Effector memory CD8-positive, alpha-beta T cell (primary cell): ENCODE measurements at regions not wholly inside any gene's neighbourhood (a gene's known extent, or its start where the extent isn't known, plus 50 kb on each side); places are given as distances from the start of the nearest gene placed in this dataset.

Source experiments
- ATAC-seq: fragments of 150-1000 bp; cut with Tn5 transposase; replicated peaks from 2 replicates; pipeline ENCODE4 v1.10.0; 2021; ENCODE audit warnings: mild to moderate bottlenecking, moderate library complexity
- DNase-seq, 3 experiments: peaks; one replicate each; pipeline ENCODE4 v3.0.0; 2021
- H3K27ac Mint-ChIP-seq, 2 donors: one replicate each; pipeline ENCODE4 v1.8.0; 2022; ENCODE audit warnings: mild to moderate bottlenecking in 2 of 2, mixed read lengths in 2 of 2, moderate library complexity in 2 of 2
- H3K27me3 Mint-ChIP-seq, 2 donors: one replicate each; pipeline ENCODE4 v1.8.0; 2022; ENCODE audit warnings: mixed read lengths in 2 of 2
- H3K36me3 Mint-ChIP-seq: one replicate; pipeline ENCODE4 v1.8.0; 2022; ENCODE audit warnings: mild to moderate bottlenecking, moderate library complexity, mixed read lengths; ENCODE audit not compliant: insufficient read depth
- H3K4me1 Mint-ChIP-seq, 2 donors: one replicate each; pipeline ENCODE4 v1.8.0; 2022; ENCODE audit warnings: low read depth in 2 of 2, mixed read lengths in 2 of 2
- H3K4me3 Mint-ChIP-seq, 2 donors: one replicate each; pipeline ENCODE4 v1.8.0; 2022; ENCODE audit warnings: mild to moderate bottlenecking in 2 of 2, mixed read lengths in 2 of 2, moderate library complexity in 2 of 2
- H3K9me3 Mint-ChIP-seq, 2 donors: one replicate each; pipeline ENCODE4 v1.8.0; 2022; ENCODE audit warnings: mixed read lengths in 2 of 2

- H3K4me1 Mint-ChIP-seq = no peaks in the 10 kb centered on the region
- peaks cover 35 to 43% of the 10 kb centered on the region in 2 donors for H3K27me3 Mint-ChIP-seq
- H3K27ac Mint-ChIP-seq = no peak overlapping the region
- no peak overlapping the region for H3K4me3 Mint-ChIP-seq
- DNase-seq = no peak
- H3K36me3 Mint-ChIP-seq = no peaks in the 10 kb centered on the region
- no peaks in the 10 kb centered on the region for H3K9me3 Mint-ChIP-seq
- no peak for ATAC-seq
Measured at GRCh38 chr10:10917031-10917430, 100.6 kb upstream of the CELF2 start.

GRCh38 chr10:10919976-10920375 is 97.7 kb upstream of the CELF2 start:
- ATAC-seq (no peak), DNase-seq (no peak)
- H3K27me3 Mint-ChIP-seq = peaks cover 26 to 27% of the 10 kb centered on the region in 2 donors
- H3K4me3 Mint-ChIP-seq = no peak overlapping the region
- H3K36me3 Mint-ChIP-seq = no peaks in the 10 kb centered on the region
- no peaks in the 10 kb centered on the region for H3K9me3 Mint-ChIP-seq
- no peaks in the 10 kb centered on the region for H3K4me1 Mint-ChIP-seq
- no peak overlapping the region for H3K27ac Mint-ChIP-seq

DNA sequence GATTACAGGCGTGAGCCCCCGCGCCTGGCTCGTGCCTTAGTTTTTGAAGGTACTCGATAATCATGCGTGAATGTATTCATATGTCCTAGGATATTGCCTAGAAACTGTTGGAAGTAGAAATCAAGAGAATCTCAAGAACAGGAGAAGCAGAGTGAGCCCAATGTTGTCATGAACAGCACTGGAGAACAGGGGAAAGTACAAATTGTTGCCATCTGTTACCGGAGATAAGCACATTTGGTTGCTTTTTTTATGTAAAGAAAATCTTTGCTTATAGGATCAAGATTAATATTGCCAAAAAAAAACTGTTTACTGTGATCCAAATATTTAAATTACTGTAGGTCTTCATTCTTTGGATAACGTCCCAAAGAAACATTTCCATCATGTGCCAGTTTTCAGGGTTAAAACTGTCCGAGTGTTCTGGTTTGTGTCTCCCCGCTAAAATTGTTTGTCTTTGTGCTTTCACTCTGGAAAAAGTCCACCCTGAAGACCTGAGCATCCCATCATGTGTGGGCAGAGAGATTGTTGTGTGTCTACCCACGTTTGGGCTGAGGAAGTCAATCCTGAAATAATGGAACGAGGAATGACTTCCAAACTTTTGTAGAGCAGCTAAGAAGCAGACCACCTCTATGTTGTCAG is 95.7 kb upstream of the CELF2 start:
- no peak overlapping the region for H3K4me3 Mint-ChIP-seq
- DNase-seq (no peak), ATAC-seq (no peak)
- H3K9me3 Mint-ChIP-seq = no peaks in the 10 kb centered on the region
- H3K27ac Mint-ChIP-seq = no peak overlapping the region
- H3K36me3 Mint-ChIP-seq = no peaks in the 10 kb centered on the region
- H3K27me3 Mint-ChIP-seq = peaks cover 26 to 39% of the 10 kb centered on the region in 2 donors
- H3K4me1 Mint-ChIP-seq = no peaks in the 10 kb centered on the region

GRCh38 chr10:10923029-10923651 is 94.5 kb upstream of the CELF2 start:
- peaks cover 28 to 47% of the 10 kb centered on the region in 2 donors for H3K27me3 Mint-ChIP-seq
- H3K4me1 Mint-ChIP-seq = no peaks in the 10 kb centered on the region
- ATAC-seq (no peak), DNase-seq (no peak)
- H3K9me3 Mint-ChIP-seq = no peaks in the 10 kb centered on the region
- no peak overlapping the region for H3K4me3 Mint-ChIP-seq
- no peaks in the 10 kb centered on the region for H3K36me3 Mint-ChIP-seq
- H3K27ac Mint-ChIP-seq = no peak overlapping the region

DNA sequence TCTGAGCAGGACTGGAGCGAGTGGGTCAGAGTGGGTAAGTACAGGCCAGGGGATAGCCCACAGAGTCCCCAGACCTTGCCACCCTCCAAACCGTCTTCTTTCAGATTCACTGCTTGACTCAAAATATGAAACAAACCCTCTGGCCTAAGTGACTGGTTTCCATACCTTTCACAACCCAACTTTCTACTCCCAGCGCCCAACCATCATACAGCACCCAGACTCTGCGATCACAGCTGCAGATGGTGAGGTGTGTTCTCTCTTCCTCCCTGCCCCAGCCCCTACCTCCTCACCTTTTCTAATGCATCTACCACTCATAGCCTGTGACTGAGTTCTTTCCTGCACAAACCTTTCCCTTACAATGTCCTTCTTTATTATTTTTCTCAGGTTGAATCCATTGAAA is 92.0 kb upstream of the CELF2 start:
- no peaks in the 10 kb centered on the region for H3K9me3 Mint-ChIP-seq
- no peaks in the 10 kb centered on the region for H3K36me3 Mint-ChIP-seq
- ATAC-seq (no peak), DNase-seq (no peak)
- no peak overlapping the region for H3K27ac Mint-ChIP-seq
- H3K4me3 Mint-ChIP-seq = no peak overlapping the region
- H3K4me1 Mint-ChIP-seq = no peaks in the 10 kb centered on the region
- peaks cover 29 to 55% of the 10 kb centered on the region in 2 donors for H3K27me3 Mint-ChIP-seq

- Mint-ChIP-seq H3K27me3 (peaks cover 19 to 43% of the 10 kb centered on the region in 2 donors), H3K36me3 (no peaks in the 10 kb centered on the region), H3K9me3 (no peaks in the 10 kb centered on the region), H3K27ac (no peak overlapping the region), H3K4me3 (no peak overlapping the region), H3K4me1 (no peaks in the 10 kb centered on the region)
- no peak for DNase-seq
- no peak for ATAC-seq
Measured at GRCh38 chr10:10927608-10928007, 90.1 kb upstream of the CELF2 start.

DNA sequence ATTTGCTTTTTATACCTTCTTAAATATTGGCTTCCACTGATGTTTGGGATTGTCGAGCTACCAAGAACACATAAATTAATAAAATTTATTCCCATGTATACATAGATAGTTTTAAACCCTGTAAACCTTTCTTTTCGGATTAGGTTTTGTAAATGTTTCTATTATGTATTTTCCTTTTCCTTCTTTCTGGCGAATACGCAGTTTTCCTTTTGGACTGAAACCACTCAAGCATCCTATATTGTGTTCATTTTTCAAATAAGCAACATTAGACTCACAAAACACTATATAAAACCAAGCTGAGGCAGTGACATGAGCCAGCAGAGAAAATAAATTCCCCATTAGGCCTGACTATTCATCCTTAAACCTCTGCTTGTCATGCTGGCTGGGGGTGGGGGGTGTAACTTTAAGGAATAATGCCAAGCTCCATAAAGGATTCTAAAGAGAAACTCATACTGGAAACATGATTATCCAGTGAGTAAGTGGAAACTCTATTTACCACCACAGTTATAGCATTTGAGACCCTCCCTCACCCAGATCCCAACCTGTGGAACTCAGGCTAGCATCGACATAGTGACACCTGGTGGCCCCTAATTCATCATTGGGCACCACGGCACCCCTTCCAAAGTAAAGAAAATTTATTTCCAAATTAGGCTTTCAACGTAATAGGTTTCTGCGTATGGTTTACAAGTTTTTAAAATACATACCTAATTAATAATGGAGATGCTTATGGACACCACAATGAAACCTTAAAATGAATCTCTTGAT is 86.5 kb upstream of the CELF2 start:
- H3K4me3 Mint-ChIP-seq = no peak overlapping the region
- DNase-seq (no peak), ATAC-seq (no peak)
- H3K9me3 Mint-ChIP-seq = no peaks in the 10 kb centered on the region
- no peaks in the 10 kb centered on the region for H3K36me3 Mint-ChIP-seq
- H3K4me1 Mint-ChIP-seq = no peaks in the 10 kb centered on the region
- peaks cover 27 to 52% of the 10 kb centered on the region in 2 donors for H3K27me3 Mint-ChIP-seq
- no peak overlapping the region for H3K27ac Mint-ChIP-seq

GRCh38 chr10:10935032-10935431 is 82.6 kb upstream of the CELF2 start:
- Mint-ChIP-seq H3K27me3 (peaks cover 38 to 46% of the 10 kb centered on the region in 2 donors), H3K4me3 (no peak overlapping the region), H3K27ac (no peak overlapping the region)

GRCh38 chr10:10938676-10939075 is 79.0 kb upstream of the CELF2 start:
- Mint-ChIP-seq H3K4me3 (no peak overlapping the region), H3K9me3 (no peaks in the 10 kb centered on the region), H3K27me3 (peaks cover 64 to 70% of the 10 kb centered on the region in 2 donors), H3K4me1 (no peaks in the 10 kb centered on the region), H3K36me3 (no peaks in the 10 kb centered on the region), H3K27ac (no peak overlapping the region)
- no peak for DNase-seq
- no peak for ATAC-seq

More at GRCh38 chr10:10935032-10935431, 82.6 kb upstream of the CELF2 start:
- ATAC-seq (no peak), DNase-seq (no peak)
- no peaks in the 10 kb centered on the region for H3K36me3 Mint-ChIP-seq
- H3K9me3 Mint-ChIP-seq = no peaks in the 10 kb centered on the region
- H3K4me1 Mint-ChIP-seq = no peaks in the 10 kb centered on the region

DNA sequence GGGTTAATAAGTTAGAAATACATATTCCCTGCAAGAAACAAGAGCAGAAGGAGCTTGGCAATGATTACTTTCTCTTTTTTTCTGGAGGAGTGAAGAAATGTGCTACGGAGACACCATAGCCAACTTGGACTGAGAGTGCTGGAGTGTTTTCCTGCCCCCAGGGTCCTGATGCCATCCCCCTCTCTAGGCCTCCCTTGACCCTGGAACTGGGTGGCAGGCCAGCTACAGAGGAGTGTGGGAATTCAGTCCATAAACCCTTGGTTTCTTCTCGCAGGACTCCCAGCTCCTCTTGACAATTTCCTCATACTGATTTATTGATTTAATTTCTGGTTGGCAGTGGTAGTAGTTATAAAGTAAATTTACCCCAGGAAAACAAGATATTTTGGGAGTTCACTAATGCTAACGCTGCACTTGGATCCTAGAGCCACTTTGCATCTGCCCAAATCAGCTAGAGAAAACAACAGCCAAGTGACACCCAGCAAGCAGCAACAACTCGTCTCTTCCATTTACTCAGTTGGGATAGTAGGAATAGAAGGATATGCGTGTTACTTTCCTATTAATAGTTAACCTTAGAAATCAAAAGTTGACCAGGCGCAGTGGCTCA is 76.4 kb upstream of the CELF2 start:
- DNase-seq = no peak
- Mint-ChIP-seq H3K4me1 (no peaks in the 10 kb centered on the region), H3K9me3 (no peaks in the 10 kb centered on the region), H3K36me3 (no peaks in the 10 kb centered on the region), H3K27ac (no peak overlapping the region), H3K4me3 (no peak overlapping the region), H3K27me3 (peaks cover 74 to 77% of the 10 kb centered on the region in 2 donors)
- ATAC-seq = no peak

DNA sequence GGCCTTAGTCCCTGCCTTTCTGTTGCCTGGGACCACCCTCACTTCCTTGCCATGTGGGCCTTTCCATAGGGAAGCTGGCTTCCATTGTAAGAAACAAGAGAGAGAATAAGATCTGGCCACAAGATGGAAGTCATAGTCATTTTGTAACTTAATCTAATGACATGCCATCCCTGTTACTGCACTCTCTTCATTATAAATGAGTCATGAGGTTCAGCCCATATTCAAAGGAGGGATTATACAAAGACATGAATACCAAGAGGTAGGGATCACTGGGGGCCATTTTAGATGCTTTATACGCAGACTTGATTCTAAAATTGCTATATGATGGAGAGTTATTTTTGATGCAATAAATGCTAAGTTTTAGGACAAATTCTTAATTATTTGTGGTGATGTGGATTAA is 75.2 kb upstream of the CELF2 start:
- no peak for ATAC-seq
- Mint-ChIP-seq H3K4me1 (no peaks in the 10 kb centered on the region), H3K4me3 (no peak overlapping the region), H3K9me3 (no peaks in the 10 kb centered on the region), H3K36me3 (no peaks in the 10 kb centered on the region), H3K27me3 (peaks cover 73 to 89% of the 10 kb centered on the region in 2 donors), H3K27ac (no peak overlapping the region)
- DNase-seq = no peak

- Mint-ChIP-seq H3K4me3 (no peak overlapping the region), H3K27ac (no peak overlapping the region), H3K4me1 (no peaks in the 10 kb centered on the region), H3K27me3 (peaks cover 80 to 96% of the 10 kb centered on the region in 2 donors), H3K36me3 (no peaks in the 10 kb centered on the region), H3K9me3 (no peaks in the 10 kb centered on the region)
- ATAC-seq (no peak), DNase-seq (no peak)
Measured at GRCh38 chr10:10946081-10946480, 71.6 kb upstream of the CELF2 start.

- Mint-ChIP-seq H3K27me3 (peaks cover 75 to 96% of the 10 kb centered on the region in 2 donors), H3K4me3 (no peak overlapping the region), H3K4me1 (no peaks in the 10 kb centered on the region), H3K27ac (no peak overlapping the region), H3K9me3 (no peaks in the 10 kb centered on the region), H3K36me3 (no peaks in the 10 kb centered on the region)
- ATAC-seq (no peak), DNase-seq (no peak)
Measured at GRCh38 chr10:10946801-10947200, 70.9 kb upstream of the CELF2 start.
